Left ventricle myocardium superior (tissue), 1 donor: ENCODE measurements at regions not wholly inside any gene's neighbourhood (a gene's known extent, or its start where the extent isn't known, plus 50 kb on each side); places are given as distances from the start of the nearest gene placed in this dataset.
"Not testable (repeated sequence)": the region's sequence is repeated elsewhere in the genome, so short reads cannot be mapped to it uniquely, and the experiment has no call there.

ENCODE experiments used
- ATAC-seq: fragments of 200-7000 bp; cut with Tn5 transposase; one replicate; pipeline ENCODE4 v1.9.1; 2020; ENCODE audit warnings: mild to moderate bottlenecking, moderate library complexity
- DNase-seq: peaks from one replicate; pipeline ENCODE4 v3.0.0-alpha.2; 2020
- intact Hi-C: fragments of 100-400 bp; cut with micrococcal nuclease; formaldehyde crosslinking; loops from one replicate; pipeline ENCODE4 v1.11.0; 2022
- donor health status: DM: no; HTN: yes; CAD: no; lungs with severe emphysema.

DNA sequence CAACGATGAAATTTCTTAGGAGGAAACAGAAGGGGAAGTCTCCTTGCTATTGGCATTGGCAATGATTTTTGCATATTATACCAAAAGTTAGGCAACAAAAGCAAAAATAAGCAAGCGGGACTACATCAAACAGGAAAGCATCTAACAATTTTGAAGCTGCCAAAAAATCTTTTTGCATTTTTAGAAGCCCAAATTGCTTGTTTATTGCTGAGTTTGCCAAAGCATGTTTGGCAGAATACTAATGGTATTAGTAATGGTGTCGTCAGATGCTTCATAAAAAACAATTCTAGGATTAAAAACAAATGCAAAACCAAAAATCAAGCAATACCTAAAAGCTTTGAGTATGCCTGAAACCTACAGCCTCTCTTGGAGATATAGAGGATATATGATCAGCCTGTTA, 80.0 kb downstream of the GALR1 start:
- ATAC-seq (no peak), DNase-seq (no peak)
- intact Hi-C loops = no loop called here

- intact Hi-C loops = no loop called here
- no peak for ATAC-seq
- no peak for DNase-seq
Observed at GRCh38 chr18:77334876-77335275, 85.2 kb downstream of the GALR1 start.

DNA sequence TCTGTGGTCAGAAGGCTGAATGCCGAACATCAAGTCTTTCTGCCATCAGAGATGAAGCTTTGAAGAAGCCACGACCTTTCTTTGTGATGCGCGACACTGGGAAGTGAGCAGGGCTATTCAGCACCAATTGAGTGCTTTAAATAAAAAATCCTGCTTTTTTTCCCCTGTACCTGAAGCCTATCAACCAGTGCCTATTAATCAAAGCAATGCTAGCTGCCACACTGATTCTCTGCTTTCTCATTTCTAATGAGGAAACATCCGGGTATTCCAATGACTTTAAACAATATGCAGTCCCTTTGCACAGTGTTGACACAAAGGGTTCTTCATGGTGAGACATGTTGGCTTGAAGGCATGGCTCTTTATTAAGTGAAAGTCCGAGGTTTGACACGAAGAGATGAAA, 88.0 kb downstream of the GALR1 start:
- ATAC-seq = no peak
- intact Hi-C loops = no loop called here
- no peak for DNase-seq

- intact Hi-C loops = no loop called here
- DNase-seq (no peak), ATAC-seq (no peak)
Observed at GRCh38 chr18:77339093-77339492, 89.4 kb downstream of the GALR1 start.

GRCh38 chr18:77339623-77340022, 90.0 kb downstream of the GALR1 start:
- ATAC-seq = no peak
- no peak for DNase-seq

GRCh38 chr18:77340815-77341214, 91.2 kb downstream of the GALR1 start:
- no peak for DNase-seq
- intact Hi-C loops = no loop called here
- no peak for ATAC-seq

More at GRCh38 chr18:77339623-77340022, 90.0 kb downstream of the GALR1 start:
- intact Hi-C loops = no loop called here

- ATAC-seq (no peak), DNase-seq (no peak)
- intact Hi-C loops = no loop called here
Observed at GRCh38 chr18:77341527-77342325, 92.1 kb downstream of the GALR1 start.

- ATAC-seq (no peak), DNase-seq (no peak)
- intact Hi-C loops = no loop called here
Observed at GRCh38 chr18:77342736-77343135, 93.1 kb downstream of the GALR1 start.

- no peak for DNase-seq
- intact Hi-C loops = no loop called here
- ATAC-seq = no peak
Observed at GRCh38 chr18:77343846-77344510, 94.3 kb downstream of the GALR1 start.

DNA sequence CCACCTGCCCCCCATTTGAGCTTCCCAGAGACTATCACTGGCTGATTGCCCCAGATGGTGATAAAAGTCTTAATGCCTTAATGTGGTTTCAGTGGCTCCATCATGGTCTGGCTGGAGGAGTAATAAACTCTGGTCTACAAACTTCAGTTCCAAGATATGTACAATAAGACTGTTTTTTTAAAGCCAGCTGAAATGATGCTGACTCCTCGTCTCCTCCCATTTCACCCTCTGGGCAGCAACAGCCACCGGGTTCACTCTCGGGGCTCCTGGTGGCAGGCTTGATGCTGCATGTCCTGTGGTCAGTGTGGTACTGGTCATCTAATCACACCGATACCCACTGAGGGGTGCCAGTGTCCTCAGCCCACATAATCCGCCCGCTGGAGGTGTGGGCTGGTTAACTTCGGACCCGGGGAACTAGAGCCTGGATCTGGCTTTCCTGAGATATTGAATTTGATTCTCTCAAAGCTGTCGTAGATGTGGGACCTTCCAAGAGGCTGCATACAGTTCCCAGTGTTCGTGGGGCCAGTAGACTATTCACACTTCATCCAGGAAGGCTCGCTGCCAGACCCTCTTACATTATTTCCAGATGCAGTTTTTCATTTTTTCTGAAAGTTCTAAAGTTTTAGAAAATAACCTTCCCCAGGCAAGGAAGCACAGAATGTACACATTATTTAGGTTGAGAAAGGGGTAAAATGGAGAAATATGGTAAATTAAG, 95.3 kb downstream of the GALR1 start:
- DNase-seq (peak; percentile 44), ATAC-seq (peak; percentile 59)
- intact Hi-C loops = no loop called here

GRCh38 chr18:77346208-77346810, 96.7 kb downstream of the GALR1 start:
- peak; percentile 60 for ATAC-seq
- intact Hi-C loops = no loop called here
- DNase-seq = no peak

- intact Hi-C loops, DNase-seq, ATAC-seq: not testable (repeated sequence)
Observed at GRCh38 chr18:77353349-77353748, 103.7 kb downstream of the GALR1 start.

- intact Hi-C loops = no loop called here
- DNase-seq = no peak
- ATAC-seq = no peak
Observed at GRCh38 chr18:77359561-77360314, 110.1 kb downstream of the GALR1 start.

- intact Hi-C loops = no loop called here
- no peak for ATAC-seq
Observed at GRCh38 chr18:77360315-77361190, 110.9 kb downstream of the GALR1 start.

DNA sequence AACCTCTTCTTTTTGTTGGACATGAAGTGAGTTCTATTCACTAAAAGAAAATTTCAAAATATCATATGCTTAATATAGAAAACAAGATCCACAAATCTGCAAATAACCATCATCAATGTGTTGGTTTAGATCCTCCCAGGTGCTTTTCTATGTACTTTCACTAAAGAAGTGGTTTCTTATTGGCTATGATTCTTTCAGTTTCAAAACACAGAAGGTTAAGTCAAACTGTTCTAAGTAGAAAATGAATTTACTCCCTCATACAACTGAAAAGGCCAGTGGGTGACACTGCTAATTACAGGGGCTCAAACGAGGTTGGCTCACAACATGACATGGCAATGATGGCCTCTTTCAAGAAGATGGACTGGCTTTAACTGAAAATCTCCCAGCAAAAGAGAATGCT, 111.7 kb downstream of the GALR1 start:
- DNase-seq = no peak
- intact Hi-C loops = no loop called here
- no peak for ATAC-seq

More at GRCh38 chr18:77360315-77361190, 110.9 kb downstream of the GALR1 start:
- no peak for DNase-seq

- ATAC-seq (peak; percentile 72), DNase-seq (no peak)
- intact Hi-C loops = no loop called here
Observed at GRCh38 chr18:77365667-77366066, 116.0 kb downstream of the GALR1 start.

DNA sequence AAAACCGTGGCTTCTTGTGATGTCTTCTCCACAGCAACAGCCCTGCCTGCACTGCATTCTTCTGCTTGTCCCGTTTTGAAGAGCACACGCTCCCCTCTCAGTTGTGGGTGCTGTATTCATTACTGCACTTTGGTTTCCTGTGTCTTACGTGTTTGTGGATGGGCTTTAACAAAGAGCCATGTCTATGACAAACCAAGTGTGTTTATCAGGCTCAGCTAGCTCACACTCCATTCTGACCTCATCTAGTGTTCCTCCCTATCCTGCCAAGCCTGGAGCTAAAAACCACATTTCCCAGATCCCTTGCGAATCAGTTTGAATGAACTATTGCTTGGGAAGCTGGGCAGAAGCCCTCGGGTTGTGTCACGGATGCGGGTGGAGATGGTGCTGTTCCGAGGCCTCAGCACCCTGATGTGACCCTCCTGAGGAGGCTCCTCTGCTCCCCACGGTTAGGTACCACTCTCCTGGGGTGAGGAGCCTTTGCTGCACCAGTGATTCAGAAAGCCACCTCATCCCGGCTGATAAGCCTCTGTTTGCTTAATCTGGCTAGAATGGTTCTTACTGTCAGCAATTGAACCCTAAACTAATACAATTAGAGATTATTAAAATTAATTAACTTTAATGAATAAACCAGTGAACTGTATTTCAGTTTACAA, 116.5 kb downstream of the GALR1 start:
- intact Hi-C loops = no loop called here
- ATAC-seq = peak; percentile 90
- DNase-seq = peak; percentile 37
